GM19099 (cell line): ENCODE measurements at regions not wholly inside any gene's neighbourhood (a gene's known extent, or its start where the extent isn't known, plus 50 kb on each side); places are given as distances from the start of the nearest gene placed in this dataset.

Experiments used
- POLR2A ChIP-seq: IDR thresholded peaks from 3 replicates; pipeline ENCODE4 v1.6.1; 2011; ENCODE audit warnings: low read depth; ENCODE audit not compliant: insufficient read length; ENCODE audit errors: extremely low read depth

- no peak for TF ChIP-seq POLR2A
These were observed 538.8 kb upstream of the SLC39A10 start for GRCh38 chr2:195118276-195118675.

DNA sequence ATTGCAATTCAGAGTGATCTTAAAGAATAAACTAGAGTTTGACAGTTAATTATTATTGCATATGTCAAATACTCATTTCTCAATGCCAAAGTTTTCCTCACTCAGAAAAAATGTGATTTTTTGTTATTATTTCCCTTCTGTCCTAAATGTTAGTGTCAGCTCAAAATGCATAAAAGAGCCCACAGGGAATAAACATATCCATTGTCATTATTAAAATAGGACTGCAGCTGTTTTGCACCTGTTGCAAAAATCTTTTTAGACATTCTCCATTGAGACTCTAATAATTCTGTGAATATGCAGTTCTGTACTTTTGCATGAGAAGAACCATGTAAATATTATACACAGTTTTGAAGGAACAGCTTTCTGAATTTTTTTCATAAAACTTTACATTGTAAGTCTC is 540.0 kb upstream of the SLC39A10 start:
- no peak for TF ChIP-seq POLR2A

DNA sequence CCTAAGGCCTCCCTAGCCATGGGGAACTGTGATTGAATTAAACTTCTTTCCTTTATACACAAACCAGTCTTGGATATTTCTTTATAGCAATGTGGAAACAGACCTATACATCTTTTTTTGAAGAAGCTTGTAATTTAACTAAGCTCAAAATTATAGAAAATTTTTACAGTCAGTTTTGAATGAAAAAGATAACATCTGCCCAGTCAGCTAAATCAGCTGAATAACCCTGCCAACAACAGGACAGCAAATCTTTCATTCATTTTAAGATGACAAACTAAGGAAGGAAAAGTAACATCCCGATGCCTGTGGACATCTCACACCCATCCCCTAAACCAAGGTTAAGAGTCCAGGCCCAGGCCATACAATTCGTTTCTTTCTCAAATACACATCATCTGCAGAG is 541.3 kb upstream of the SLC39A10 start:
- no peak for TF ChIP-seq POLR2A

DNA sequence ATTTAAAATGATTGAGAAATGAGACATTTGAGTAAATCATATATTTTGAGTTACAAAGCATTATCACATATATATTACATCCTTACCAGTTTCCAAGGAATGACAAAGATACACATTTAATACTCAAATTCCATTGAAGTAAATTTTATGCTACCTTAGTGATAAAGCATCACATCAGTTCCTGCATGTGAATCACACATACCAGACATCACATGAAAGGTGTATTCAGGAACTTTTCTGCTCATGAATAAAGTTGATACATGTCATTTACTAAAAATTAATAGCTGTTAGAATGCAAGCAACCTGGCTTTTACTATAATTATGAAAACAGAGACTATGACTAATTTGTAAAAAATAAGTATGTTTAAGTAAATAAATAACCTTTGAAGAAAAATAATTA is 548.8 kb upstream of the SLC39A10 start:
- no peak for TF ChIP-seq POLR2A

DNA sequence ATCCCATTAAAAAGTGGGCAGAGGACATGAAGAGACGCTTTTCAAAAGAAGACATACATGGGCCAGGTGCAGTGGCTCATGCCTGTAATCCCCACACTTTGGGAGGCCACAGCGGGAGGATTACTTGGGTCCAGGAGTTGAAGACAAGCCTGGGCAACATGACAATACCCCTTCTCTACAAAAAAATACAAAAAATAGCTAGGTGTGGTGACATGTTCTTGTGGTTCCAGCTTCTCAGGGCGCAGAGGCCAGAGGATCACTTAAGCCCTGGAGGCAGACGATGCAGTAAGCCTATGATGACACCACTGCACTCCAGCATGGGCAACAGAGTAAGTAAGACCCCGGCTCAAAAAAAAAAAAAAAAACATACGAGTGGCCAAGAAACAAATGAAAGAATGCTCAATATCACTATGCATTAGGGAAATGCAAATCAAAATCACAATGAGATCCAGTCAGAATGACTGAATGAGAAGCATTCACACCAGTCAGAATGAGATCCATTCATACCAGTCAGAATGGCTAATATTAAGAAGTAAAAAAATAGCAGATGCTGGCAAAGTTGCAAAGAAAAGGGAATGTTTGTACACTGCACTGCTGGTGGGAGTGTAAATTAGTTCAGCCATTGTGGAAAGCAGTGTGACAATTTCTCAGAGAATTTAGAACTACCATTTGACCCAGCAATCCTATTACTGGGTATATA is 550.2 kb upstream of the SLC39A10 start:
- TF ChIP-seq POLR2A, result no peak

DNA sequence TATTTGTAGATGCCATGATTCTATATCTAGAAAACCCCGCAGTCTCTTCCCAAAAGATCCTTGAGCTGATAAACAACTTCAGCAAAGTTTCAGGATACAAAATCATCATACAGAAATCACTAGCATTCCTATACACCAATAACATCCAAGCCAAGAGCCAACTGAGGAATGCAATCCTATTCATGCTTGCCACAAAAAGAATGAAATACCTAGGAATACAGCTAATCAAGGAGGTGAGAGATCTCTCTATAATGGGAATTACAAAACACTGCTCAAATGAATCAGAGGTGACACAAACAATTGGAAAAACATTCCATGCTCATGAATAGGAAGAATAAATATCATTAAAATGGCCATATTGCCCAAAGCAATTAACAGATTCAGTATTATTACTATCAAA is 551.4 kb upstream of the SLC39A10 start:
- no peak for TF ChIP-seq POLR2A

GRCh38 chr2:195094330-195094729 is 562.7 kb upstream of the SLC39A10 start:
- TF ChIP-seq POLR2A, result no peak

- TF ChIP-seq POLR2A, result no peak
These were observed 564.7 kb upstream of the SLC39A10 start for GRCh38 chr2:195092341-195092740.

DNA sequence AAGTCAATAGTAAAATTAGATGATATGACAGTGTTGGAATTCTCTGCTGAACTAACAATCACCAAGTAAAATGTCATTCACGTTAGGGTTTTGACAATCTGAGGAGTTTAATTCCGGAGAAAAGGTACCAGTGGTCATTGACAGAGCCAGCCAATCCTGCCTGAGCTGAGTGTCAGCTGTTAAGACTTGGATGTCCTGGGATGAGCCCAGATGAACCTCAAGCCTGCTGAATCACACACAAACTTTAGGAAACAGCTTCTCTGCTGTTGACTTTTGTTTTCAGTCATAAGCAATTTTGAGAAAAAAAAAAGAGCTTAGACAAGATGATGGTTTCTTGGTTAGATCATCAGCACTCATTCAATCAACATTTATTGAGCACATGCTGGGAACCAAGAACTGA is 600.0 kb upstream of the SLC39A10 start:
- TF ChIP-seq POLR2A, result no peak

DNA sequence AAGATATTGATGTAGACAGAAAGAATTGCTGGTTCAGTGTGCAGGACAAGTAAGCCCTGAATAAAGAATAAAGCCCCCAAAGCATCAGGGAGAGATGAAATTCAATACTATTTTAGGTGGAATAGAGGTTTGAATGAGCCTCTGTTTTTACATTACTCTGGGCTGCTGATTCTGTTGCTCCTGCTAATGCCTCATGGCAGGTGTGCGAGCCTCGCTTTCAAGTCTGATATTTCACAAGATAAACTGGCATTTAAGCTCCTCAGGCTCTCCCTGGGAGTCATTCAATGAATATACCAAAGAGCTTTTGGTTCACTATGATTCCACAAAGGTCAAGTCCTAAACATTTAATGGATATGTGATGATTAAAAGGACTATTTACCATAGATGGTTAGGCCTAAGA is 601.0 kb upstream of the SLC39A10 start:
- no peak for TF ChIP-seq POLR2A

DNA sequence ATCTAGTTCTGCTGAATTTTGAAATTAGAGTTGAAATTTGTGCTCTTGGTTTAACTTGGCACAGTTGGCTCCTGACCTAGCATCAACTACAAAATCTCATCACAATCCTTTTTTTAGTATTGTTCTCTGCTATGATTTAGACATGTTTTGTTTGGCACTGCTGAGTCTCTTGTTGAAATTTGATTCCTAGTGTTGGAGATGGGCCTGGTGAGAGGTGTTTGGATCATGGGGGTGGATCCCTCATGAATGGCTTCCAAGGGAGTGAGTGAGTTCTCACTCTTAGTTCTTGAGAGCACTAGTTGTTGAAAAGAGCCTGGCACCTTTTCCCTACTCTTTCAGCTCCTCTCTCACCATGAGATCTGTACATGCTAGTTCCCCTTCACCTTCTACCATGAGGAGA is 605.6 kb upstream of the SLC39A10 start:
- no peak for TF ChIP-seq POLR2A

DNA sequence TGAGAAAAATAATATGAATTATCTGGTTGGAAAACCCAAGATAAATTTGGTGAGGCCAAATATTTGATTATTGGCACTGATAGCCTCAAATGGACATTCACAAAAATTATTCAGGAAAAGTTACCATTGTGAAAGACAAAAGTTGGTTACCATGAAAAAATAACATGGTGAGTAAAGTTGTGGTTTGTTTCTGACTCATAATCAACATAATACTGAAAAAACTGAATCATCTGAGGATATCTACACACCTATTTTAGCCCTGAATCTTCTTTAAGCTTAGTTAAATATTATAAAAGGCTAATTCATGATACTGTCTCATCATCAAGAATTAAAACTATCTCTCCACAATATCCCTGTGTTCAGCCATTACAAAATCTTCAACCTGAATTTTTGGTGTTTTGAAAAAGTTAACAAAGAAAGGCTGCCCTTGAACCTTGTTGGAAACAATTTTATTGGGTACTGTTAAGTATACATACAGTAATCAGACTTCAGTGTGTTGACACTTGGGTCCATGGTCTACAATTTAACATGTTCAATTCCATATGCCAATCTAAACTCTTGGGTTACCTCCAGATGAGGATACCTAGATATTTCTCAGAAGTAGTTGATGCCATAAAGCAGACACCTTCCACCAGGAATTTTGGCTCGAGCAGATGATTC is 607.5 kb upstream of the SLC39A10 start:
- no peak for TF ChIP-seq POLR2A

DNA sequence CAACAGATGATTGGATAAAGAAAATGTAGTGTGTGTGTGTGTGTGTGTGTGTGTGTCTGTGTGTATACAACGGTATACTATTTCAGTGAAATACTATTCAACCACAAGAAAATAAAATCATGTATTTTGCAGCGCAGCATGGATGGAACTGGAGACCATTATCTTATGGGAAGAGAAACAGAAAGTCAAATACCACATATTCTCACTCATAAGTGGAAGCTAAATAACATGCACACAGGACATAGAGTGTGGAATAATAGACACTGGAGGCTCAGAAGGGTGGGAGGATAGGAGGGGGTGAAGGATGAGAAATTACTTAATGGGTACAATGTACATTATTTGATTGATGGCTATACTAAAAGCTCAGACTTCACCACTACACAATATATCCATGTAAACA is 609.1 kb upstream of the SLC39A10 start:
- no peak for TF ChIP-seq POLR2A

- no peak for TF ChIP-seq POLR2A
These were observed 612.2 kb upstream of the SLC39A10 start for GRCh38 chr2:195044801-195045200.

- TF ChIP-seq POLR2A, result no peak
These were observed 618.9 kb upstream of the SLC39A10 start for GRCh38 chr2:195038153-195038552.

- no peak for TF ChIP-seq POLR2A
These were observed 620.0 kb upstream of the SLC39A10 start for GRCh38 chr2:195037045-195037444.

- no peak for TF ChIP-seq POLR2A
These were observed 625.6 kb upstream of the SLC39A10 start for GRCh38 chr2:195031411-195031810.

DNA sequence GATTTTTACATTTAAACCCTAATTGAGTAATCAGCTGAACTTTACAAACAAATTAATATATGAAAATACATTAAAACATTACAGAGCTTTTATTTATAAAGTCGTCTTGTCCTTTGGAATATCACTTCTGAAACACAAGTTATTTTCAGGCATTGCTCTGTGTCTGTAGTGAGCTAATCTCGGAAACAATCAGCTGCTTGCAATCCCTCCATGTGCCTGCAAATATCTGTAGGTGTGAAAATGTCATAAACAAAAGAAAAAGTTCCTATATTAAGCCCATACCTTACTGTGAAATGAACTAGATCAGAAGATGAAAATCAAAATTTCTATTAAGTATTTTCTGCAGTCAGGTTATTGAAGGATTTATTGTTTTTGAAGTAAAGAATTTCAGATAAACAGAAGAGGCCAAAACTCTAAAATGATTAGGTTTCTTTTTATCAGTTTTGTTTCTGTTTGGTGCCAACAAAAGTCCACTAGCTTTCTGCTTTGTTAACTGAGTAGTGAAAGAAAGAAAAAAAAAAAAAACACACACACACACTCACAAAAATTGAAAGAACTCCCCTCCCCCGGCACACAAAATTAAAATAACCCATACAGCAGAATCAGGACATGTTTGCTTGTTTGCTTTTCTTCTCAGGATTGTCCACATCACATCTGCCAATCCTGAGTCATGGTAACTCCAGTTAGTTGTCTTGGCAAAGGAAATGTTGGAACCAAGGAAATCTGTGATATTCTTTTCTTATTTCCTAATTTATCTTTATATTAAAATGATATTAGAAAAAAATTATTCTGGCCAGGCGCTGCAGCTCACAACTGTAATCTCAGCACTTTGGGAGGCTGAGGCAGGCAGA is 627.0 kb upstream of the SLC39A10 start:
- TF ChIP-seq POLR2A, result no peak
